GM21619 (cell line): ENCODE measurements at regions not wholly inside any gene's neighbourhood (a gene's known extent, or its start where the extent isn't known, plus 50 kb on each side); places are given as distances from the start of the nearest gene placed in this dataset.

ENCODE experiments used
- ATAC-seq: cut with Tn5 transposase; IDR thresholded peaks from one replicate; pipeline ENCODE4 v1.9.1; 2021; ENCODE audit not compliant: unreplicated experiment

GRCh38 chr2:61722800-61723199 lies 131.1 kb downstream of the FAM161A start:
- no peak for ATAC-seq

DNA sequence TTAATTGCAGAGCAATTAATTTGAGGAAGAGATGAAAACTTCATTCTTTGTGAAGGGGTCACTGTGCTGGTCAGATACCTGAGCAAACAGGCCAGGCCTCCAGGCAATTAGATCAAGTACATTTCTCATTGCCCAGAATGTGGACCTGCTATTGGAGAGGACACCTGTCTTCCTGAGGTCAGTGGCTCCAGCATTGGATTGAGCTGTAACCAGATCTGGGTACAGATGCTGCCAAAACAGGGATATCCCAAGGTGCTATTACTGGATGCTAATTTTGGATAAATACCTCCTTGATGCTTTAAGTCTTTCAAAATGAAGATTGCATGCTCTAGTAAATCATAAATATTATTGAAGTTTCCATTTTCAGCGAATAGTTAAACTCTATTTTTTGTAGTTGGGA lies 131.5 kb downstream of the FAM161A start:
- no peak for ATAC-seq

DNA sequence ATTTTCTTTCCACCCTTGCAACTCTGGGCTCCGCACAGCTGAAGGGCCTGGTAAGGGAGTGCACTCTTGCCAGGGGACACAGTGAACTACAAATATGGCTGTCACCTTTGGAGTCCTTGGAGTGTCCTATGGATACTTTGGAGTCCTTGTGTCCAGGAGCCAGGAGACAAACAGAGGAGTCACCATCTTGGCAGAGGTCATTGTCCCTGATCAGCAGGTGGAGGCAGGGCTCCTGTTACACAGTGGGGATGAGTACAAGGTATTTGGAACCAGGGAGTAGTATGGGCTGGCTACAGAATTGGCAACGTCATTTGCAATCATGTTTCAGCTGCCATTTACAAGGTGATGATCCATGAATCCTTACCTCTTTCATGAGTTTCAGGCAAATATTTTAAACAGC lies 132.5 kb downstream of the FAM161A start:
- ATAC-seq: no peak

DNA sequence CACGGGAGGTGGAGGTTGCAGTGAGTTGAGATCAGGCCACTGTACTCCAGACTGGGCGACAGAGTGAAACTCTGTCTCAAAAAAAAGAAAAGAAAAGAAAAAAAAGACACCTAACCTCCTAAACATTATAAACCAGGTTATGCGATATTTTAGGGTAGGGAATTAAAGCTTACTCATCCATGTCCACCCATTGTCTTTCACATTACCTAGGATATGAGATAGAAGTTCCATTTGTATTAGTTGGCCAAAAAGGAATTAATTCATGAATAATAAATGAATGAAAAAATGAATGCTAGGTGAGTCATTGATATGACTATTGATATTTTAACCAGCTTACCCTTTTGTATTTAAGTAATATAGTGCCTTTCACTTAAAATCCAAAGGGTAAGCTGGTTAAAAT lies 132.9 kb downstream of the FAM161A start:
- ATAC-seq: no peak

GRCh38 chr2:61718965-61719364 lies 134.9 kb downstream of the FAM161A start:
- ATAC-seq: no peak

GRCh38 chr2:61715506-61715905 lies 138.4 kb downstream of the FAM161A start:
- no peak for ATAC-seq

DNA sequence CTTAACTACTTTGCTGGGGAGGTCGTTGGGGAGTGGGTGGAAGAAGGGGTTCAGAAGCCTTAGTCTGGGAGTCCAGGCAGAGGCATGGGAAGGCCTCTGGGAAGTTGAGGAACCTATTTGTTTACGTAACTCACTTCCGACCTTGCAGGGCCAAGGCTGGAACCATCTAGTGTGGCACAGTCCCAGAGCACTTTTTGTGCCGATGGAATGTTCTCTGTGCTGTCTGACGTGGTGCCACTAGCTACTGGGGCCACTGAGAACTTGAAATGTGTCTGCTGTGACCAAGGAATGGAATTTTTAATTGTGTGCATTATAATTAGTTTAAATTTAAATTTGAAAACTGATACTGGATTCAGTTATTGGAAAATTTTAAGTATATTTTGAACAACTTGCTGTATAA lies 139.7 kb downstream of the FAM161A start:
- no peak for ATAC-seq

DNA sequence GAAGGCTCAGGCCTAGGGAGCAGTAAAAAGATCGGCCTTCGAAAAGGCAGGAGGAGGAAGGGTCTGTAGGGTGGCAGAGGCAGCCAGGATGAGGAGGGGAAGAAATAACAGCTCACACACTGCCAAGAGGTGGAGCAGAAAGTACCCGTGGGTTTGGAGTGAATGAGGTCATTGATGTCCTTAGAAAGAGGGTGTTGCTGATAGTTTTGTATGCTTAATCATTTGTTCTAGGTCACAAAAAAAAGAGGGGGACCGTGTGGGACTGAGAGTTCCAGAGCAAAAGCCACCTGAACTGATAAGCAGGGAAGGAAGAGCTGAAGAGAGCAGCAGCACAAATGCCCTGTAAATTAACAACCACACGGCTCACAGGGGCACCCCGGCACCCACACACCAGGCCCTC lies 140.4 kb downstream of the FAM161A start:
- no peak for ATAC-seq

- no peak for ATAC-seq
Measured at GRCh38 chr2:61712060-61712459, 141.8 kb downstream of the FAM161A start.

- ATAC-seq: no peak
Measured at GRCh38 chr2:61710711-61711110, 143.1 kb downstream of the FAM161A start.

DNA sequence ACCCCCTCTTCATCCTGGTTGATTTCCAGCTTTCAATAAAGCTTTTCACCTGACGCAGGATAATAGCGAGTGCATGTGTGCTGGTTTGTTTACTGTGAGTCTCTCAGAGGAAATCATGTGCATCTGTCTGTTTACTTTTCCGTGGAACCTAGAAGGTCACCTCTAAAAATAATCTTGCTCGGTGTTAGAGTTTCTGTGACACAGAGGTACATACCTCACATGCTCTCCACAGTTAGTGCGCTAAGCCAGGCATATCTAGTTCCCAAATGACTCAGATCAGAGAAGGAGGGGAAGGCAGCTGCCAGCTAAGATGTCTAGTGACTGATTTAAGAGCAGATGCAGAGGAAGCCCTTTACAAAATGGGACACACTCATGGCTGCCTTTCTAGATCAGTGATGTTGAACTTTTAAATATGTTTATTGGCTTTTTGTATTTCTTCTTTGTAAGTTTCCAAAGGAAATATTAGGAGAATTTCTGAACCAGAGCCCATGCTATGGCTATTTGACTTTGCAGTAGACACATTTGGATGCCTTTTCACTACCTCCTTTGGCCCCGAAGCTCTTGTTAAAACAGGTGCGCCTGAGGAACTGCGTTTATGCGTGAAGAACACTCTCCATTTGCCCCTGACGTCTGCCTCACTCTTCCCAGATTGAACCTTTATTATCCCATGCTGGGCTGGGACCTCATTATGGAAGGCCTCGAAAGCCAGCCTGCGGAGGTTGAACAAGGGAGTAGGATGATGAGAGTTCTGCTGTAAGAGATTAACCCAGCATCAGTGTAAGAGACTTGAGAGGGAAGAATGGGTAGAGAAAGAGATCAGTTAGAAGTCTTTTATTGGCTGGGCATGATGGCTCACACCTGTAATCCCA lies 145.6 kb downstream of the FAM161A start:
- peak; percentile 96 for ATAC-seq

- ATAC-seq: no peak
Measured at GRCh38 chr2:61705625-61706024, 148.2 kb downstream of the FAM161A start.

DNA sequence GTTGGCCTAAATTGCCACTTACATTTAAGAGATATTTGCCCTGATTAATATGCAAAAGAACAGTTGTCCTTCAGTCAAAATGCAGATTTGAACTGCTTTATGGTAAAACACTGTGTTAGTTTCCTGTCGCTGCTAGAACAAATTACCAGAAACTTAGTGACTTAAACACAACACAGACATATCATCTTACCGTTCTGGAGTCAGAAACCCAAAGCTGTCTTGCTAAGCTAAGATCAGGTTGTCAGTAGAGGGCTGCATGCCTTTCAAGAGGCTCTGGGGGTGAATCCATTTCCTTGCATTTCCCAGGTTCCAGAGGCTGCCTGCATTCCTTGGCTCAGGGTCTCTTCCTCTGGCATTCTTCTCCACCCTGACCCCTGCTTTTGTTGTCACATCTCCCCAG lies 149.5 kb downstream of the FAM161A start:
- ATAC-seq: no peak

- ATAC-seq: no peak
Measured at GRCh38 chr2:61702088-61702467, 151.8 kb downstream of the FAM161A start.

DNA sequence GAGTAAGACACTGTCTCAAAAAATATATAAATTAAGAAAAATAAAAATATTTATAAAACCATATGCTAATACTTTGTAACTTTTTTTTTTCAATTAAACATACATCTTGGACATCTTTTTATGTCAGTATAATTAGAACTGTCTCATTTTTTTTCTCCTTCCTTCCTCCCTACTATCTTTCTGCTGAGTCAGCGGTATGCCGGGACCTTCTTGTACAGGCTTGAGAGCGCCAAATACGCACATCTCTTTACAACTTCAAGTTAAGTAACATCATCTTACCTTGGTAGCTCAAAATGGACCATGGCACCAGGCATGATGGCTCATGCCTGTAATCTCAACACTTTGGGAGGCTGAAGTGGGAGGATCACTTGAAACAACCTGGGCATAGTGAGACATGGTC lies 153.4 kb downstream of the FAM161A start:
- no peak for ATAC-seq

DNA sequence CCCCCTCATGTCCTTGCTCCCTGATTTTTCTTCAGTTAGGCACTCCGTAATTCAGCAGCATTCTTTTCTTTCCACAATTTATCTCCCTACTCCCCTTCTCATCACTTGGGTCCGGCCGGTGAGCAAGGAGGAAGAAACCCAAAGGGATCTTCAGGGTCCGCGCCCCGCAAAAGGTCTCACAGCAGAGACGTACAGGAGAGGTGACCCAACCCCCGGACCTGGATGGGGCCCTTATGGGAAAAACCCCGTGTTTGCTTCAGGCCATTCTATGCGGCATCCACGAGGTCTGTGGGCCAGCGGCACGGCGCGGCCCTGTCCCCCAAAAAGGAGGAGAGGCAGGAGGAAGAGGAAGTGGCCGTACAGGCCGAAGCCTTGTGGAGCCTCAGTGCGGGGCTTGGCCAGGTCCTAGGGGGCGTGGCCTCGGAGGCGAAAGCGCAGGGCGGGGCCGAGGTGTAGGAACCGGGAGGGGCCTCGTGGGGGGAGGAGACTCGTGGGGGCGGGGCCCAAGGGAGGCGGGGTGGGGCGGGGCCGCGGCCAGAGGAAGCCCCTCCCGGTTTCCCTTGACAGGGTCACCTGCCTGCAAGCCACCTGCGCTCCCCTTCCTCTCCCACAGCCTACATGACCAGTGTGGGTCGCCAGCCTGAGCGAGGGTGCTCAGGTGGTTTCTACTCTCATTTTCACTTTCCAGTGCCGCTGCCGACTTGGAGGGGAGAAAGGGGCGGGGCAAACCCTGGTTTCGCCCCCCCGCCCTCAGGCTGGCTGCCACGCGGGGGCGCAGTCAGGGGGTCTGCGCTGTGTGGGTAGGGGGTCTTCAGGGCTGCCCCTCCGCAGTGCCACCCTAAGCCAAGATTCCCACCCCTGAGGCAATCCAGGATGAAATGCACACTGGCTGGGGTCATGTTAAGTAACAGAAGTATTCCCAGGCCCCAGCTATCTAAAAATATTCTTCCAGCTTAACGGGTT lies 156.4 kb upstream of the XPO1 start:
- ATAC-seq: peak; percentile 95

DNA sequence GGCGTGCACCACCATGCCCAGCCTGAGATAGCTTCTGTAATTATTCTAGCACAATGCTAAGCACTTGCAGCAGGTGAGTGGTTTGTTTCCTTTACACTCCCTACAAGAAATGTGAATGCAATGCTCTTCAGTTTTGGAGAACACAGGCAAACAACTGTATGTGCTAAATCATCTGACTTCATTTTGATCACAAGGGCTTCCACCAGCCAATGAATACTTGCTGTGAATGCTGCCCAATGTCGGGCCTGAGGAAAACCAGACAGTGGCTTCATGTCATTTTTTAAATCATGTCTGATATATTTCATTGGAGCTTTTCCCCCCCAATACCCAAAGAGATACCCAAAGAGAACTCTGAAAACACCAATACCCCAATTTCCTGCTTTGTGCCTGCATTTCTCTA lies 155.6 kb upstream of the XPO1 start:
- ATAC-seq: no peak

GRCh38 chr2:61690078-61690596 lies 152.0 kb upstream of the XPO1 start:
- ATAC-seq: no peak

DNA sequence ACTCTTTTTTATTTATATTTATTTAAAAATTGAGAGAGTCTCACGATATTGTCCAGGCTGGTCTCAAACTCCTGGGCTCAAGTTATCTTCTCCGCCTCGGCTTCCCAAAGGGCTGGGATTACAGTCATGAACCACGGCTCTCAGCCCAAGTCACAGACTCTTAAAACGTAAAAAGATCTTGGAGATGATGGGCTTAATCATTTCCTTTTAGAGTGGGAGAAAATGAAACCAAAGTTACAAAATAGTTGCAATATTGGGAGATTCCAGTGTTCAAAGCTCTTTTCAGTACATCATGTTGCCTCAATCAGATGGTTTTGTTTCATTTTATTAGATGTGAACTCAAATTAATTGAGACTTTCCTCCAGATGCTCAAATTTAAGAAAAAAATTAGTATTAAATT lies 151.4 kb upstream of the XPO1 start:
- ATAC-seq: no peak

GRCh38 chr2:61688369-61689334 lies 150.5 kb upstream of the XPO1 start:
- ATAC-seq: no peak

GRCh38 chr2:61679096-61679495 lies 140.9 kb upstream of the XPO1 start:
- ATAC-seq: no peak
